WTC11 (cell line): ENCODE measurements at regions not wholly inside any gene's neighbourhood (a gene's known extent, or its start where the extent isn't known, plus 50 kb on each side); places are given as distances from the start of the nearest gene placed in this dataset.

Experiments used
- ATAC-seq: fragments of 200-7000 bp; cut with Tn5 transposase; 2 replicates; pipeline ENCODE4 v1.10.0; 2021; ENCODE audit warnings: mild to moderate bottlenecking, moderate library complexity
- CTCF ChIA-PET: fragments of 300-600 bp; sonication (Branson Sonifier 250); formaldehyde crosslinking; loops from one replicate; lab custom pipeline; 2021; ENCODE audit warnings: antibody characterized with exemption; lab: Charles Lee
- POLR2A ChIA-PET: fragments of 350-600 bp; sonication (Branson Sonifier 250); formaldehyde crosslinking; loops from one replicate; lab custom pipeline; 2021; ENCODE audit warnings: antibody characterized with exemption; lab: Charles Lee
- DNase-seq: peaks from one replicate; pipeline ENCODE4 v3.0.0; 2021; ENCODE audit warnings: low spot score
- H3K27ac Mint-ChIP-seq: 2 replicates; pipeline ENCODE4 v1.8.0; 2021; ENCODE audit warnings: mixed read lengths
- H3K27me3 Mint-ChIP-seq: 2 replicates; pipeline ENCODE4 v1.8.0; 2021; ENCODE audit warnings: low read depth, mild to moderate bottlenecking, moderate library complexity, mixed read lengths
- H3K36me3 Mint-ChIP-seq: 2 replicates; pipeline ENCODE4 v1.8.0; 2021; ENCODE audit warnings: mixed read lengths
- H3K4me1 Mint-ChIP-seq: 2 replicates; pipeline ENCODE4 v1.8.0; 2022; ENCODE audit warnings: mixed read lengths
- H3K4me3 Mint-ChIP-seq: 2 replicates; pipeline ENCODE4 v1.8.0; 2021; ENCODE audit warnings: mild to moderate bottlenecking, moderate library complexity, mixed read lengths
- H3K9me3 Mint-ChIP-seq: 2 replicates; pipeline ENCODE4 v1.8.0; 2021; ENCODE audit warnings: mixed read lengths
- CBFB ChIP-seq: sonication (generic); formaldehyde crosslinking; IDR thresholded peaks from 2 replicates; pipeline ENCODE4 v1.8.1; 2022; ENCODE audit warnings: mild to moderate bottlenecking, low read depth, missing genetic modification reagents
- FOXK1 ChIP-seq: sonication (generic); formaldehyde crosslinking; IDR thresholded peaks from 2 replicates; pipeline ENCODE4 v1.8.0; 2022; ENCODE audit warnings: mild to moderate bottlenecking, moderate library complexity, missing genetic modification reagents
- FOXP1 ChIP-seq: sonication (generic); formaldehyde crosslinking; IDR thresholded peaks from 2 replicates; pipeline ENCODE4 v1.8.0; 2022; ENCODE audit warnings: missing genetic modification reagents, mild to moderate bottlenecking, moderate library complexity, borderline replicate concordance
- GTF2I ChIP-seq: fragments of 250-450 bp; sonication (Bioruptor Pico); conservative IDR thresholded peaks from 2 replicates; pipeline ENCODE4 v1.4.0; 2021; ENCODE audit warnings: mild to moderate bottlenecking
- JUN ChIP-seq: sonication (generic); formaldehyde crosslinking; IDR thresholded peaks from 2 replicates; pipeline ENCODE4 v1.8.0; 2023; ENCODE audit warnings: mild to moderate bottlenecking, missing genetic modification reagents
- NR2C2 ChIP-seq: sonication (generic); formaldehyde crosslinking; IDR thresholded peaks from 2 replicates; pipeline ENCODE4 v1.8.0; 2022; ENCODE audit warnings: mild to moderate bottlenecking, missing genetic modification reagents
- TP53 ChIP-seq: sonication (generic); formaldehyde crosslinking; IDR thresholded peaks from 2 replicates; pipeline ENCODE4 v1.8.1; 2023; ENCODE audit warnings: mild to moderate bottlenecking, missing genetic modification reagents
- ZNF263 ChIP-seq: sonication (generic); formaldehyde crosslinking; IDR thresholded peaks from 2 replicates; pipeline ENCODE4 v1.8.1; 2022; ENCODE audit warnings: low read depth, mild to moderate bottlenecking, moderate library complexity, missing genetic modification reagents
- TF ChIP-seq, protein P1 (sequence below): sonication (generic); formaldehyde crosslinking; IDR thresholded peaks from 2 replicates; pipeline ENCODE4 v1.8.1; 2023; ENCODE audit warnings: mild to moderate bottlenecking, missing genetic modification reagents
- TF ChIP-seq, protein P2 (sequence below): sonication (generic); formaldehyde crosslinking; IDR thresholded peaks from 2 replicates; pipeline ENCODE4 v1.8.0; 2023; ENCODE audit warnings: missing genetic modification reagents
- TF ChIP-seq, protein P3 (sequence below): fragments of 250-450 bp; sonication (Bioruptor Pico); IDR thresholded peaks from 2 replicates; pipeline ENCODE4 v1.9.0; 2021; ENCODE audit warnings: mild to moderate bottlenecking, borderline replicate concordance
- TF ChIP-seq, protein P4 (sequence below): sonication (generic); formaldehyde crosslinking; IDR thresholded peaks from 2 replicates; pipeline ENCODE4 v1.8.1; 2023; ENCODE audit warnings: mild to moderate bottlenecking, missing genetic modification reagents, moderate library complexity
- TF ChIP-seq, protein P5 (sequence below): sonication (generic); formaldehyde crosslinking; IDR thresholded peaks from 2 replicates; pipeline ENCODE4 v1.8.1; 2022; ENCODE audit warnings: mild to moderate bottlenecking, missing genetic modification reagents, moderate library complexity, borderline replicate concordance
- TF ChIP-seq, protein P6 (sequence below): sonication (generic); formaldehyde crosslinking; IDR thresholded peaks from 2 replicates; pipeline ENCODE4 v1.8.1; 2022; ENCODE audit warnings: low read depth, mild to moderate bottlenecking, moderate library complexity, missing genetic modification reagents, borderline replicate concordance
- TF ChIP-seq, protein P7 (sequence below): sonication (generic); formaldehyde crosslinking; IDR thresholded peaks from 2 replicates; pipeline ENCODE4 v1.8.0; 2022; ENCODE audit warnings: mild to moderate bottlenecking, missing genetic modification reagents
- TF ChIP-seq, protein P8 (sequence below): sonication (generic); formaldehyde crosslinking; IDR thresholded peaks from 2 replicates; pipeline ENCODE4 v1.8.1; 2023; ENCODE audit warnings: mild to moderate bottlenecking, moderate library complexity, missing genetic modification reagents

DNA sequence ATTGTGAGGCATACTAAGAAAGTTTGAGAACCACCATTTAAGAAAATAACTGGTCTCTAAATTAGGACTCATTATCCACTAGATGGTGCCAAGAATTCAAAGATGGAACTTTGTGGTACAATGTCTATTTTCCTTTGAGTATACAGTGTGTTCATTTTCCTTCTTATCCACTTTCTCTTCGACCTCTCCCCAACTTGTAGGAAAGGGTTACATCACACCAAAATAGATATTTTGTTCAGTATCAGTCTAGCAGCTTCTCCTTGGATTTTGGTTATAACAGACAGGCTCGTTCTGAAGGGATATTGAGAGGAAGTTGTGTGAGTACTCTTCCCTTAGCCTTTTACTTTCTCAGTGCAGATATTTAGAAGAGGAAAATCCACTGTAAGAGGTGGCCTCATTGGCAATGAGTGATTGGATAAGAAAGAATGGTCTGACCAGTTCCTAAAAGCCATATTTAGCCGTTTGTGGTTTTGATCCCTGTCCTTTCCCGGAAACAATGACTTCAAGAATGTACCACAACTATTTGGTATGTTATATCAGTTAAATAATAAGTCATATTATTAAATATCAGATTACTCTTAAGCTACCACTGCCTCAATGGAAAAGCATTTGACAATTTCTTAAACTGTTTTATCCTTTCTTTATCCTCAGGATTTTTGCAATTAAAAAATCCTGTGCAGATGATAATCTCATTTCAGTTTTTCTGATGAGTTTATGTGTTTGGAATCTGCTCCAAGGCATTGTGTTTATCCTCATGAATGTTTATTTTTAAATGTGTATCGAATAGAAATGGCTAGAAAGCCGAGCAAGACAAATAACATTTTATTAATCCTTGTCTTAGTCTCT, 69.0 kb upstream of the GRAMD2B start:
- ChIA-PET POLR2A (no interaction called here), CTCF (interaction anchor here (0.7 to 4.1 kb wide), 5 partner anchors 69 to 186 kb away, joined by 3 to 24 read pairs (median 3); no protein-coding TSS in a partner anchor)
- no peaks in the 10 kb centered on the region for H3K9me3 Mint-ChIP-seq
- H3K4me1 Mint-ChIP-seq, result peaks cover 25% of the 10 kb centered on the region
- ATAC-seq (peak; percentile 16; the same call in 1 of the 2 replicates), DNase-seq (no peak)
- no peak overlapping the region for H3K4me3 Mint-ChIP-seq
- TF ChIP-seq NR2C2 (CRISPR knock-in tag) (no peak), GTF2I (CRISPR knock-in tag) (no peak), FOXP1 (CRISPR knock-in tag) (no peak), TP53 (no peak), JUN (CRISPR knock-in tag) (no peak), CBFB (CRISPR knock-in tag) (no peak), ZNF263 (no peak), FOXK1 (CRISPR knock-in tag) (no peak)
- TF ChIP-seq, protein P1, sequence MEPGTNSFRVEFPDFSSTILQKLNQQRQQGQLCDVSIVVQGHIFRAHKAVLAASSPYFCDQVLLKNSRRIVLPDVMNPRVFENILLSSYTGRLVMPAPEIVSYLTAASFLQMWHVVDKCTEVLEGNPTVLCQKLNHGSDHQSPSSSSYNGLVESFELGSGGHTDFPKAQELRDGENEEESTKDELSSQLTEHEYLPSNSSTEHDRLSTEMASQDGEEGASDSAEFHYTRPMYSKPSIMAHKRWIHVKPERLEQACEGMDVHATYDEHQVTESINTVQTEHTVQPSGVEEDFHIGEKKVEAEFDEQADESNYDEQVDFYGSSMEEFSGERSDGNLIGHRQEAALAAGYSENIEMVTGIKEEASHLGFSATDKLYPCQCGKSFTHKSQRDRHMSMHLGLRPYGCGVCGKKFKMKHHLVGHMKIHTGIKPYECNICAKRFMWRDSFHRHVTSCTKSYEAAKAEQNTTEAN, result no peak
- TF ChIP-seq, protein P2, sequence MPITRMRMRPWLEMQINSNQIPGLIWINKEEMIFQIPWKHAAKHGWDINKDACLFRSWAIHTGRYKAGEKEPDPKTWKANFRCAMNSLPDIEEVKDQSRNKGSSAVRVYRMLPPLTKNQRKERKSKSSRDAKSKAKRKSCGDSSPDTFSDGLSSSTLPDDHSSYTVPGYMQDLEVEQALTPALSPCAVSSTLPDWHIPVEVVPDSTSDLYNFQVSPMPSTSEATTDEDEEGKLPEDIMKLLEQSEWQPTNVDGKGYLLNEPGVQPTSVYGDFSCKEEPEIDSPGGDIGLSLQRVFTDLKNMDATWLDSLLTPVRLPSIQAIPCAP (CRISPR knock-in tag), result no peak
- TF ChIP-seq, protein P3, sequence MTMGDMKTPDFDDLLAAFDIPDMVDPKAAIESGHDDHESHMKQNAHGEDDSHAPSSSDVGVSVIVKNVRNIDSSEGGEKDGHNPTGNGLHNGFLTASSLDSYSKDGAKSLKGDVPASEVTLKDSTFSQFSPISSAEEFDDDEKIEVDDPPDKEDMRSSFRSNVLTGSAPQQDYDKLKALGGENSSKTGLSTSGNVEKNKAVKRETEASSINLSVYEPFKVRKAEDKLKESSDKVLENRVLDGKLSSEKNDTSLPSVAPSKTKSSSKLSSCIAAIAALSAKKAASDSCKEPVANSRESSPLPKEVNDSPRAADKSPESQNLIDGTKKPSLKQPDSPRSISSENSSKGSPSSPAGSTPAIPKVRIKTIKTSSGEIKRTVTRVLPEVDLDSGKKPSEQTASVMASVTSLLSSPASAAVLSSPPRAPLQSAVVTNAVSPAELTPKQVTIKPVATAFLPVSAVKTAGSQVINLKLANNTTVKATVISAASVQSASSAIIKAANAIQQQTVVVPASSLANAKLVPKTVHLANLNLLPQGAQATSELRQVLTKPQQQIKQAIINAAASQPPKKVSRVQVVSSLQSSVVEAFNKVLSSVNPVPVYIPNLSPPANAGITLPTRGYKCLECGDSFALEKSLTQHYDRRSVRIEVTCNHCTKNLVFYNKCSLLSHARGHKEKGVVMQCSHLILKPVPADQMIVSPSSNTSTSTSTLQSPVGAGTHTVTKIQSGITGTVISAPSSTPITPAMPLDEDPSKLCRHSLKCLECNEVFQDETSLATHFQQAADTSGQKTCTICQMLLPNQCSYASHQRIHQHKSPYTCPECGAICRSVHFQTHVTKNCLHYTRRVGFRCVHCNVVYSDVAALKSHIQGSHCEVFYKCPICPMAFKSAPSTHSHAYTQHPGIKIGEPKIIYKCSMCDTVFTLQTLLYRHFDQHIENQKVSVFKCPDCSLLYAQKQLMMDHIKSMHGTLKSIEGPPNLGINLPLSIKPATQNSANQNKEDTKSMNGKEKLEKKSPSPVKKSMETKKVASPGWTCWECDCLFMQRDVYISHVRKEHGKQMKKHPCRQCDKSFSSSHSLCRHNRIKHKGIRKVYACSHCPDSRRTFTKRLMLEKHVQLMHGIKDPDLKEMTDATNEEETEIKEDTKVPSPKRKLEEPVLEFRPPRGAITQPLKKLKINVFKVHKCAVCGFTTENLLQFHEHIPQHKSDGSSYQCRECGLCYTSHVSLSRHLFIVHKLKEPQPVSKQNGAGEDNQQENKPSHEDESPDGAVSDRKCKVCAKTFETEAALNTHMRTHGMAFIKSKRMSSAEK (CRISPR knock-in tag), result no peak
- TF ChIP-seq, protein P4, sequence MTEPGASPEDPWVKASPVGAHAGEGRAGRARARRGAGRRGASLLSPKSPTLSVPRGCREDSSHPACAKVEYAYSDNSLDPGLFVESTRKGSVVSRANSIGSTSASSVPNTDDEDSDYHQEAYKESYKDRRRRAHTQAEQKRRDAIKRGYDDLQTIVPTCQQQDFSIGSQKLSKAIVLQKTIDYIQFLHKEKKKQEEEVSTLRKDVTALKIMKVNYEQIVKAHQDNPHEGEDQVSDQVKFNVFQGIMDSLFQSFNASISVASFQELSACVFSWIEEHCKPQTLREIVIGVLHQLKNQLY (CRISPR knock-in tag), result no peak
- TF ChIP-seq, protein P5, sequence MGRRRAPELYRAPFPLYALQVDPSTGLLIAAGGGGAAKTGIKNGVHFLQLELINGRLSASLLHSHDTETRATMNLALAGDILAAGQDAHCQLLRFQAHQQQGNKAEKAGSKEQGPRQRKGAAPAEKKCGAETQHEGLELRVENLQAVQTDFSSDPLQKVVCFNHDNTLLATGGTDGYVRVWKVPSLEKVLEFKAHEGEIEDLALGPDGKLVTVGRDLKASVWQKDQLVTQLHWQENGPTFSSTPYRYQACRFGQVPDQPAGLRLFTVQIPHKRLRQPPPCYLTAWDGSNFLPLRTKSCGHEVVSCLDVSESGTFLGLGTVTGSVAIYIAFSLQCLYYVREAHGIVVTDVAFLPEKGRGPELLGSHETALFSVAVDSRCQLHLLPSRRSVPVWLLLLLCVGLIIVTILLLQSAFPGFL (CRISPR knock-in tag), result no peak
- TF ChIP-seq, protein P6, sequence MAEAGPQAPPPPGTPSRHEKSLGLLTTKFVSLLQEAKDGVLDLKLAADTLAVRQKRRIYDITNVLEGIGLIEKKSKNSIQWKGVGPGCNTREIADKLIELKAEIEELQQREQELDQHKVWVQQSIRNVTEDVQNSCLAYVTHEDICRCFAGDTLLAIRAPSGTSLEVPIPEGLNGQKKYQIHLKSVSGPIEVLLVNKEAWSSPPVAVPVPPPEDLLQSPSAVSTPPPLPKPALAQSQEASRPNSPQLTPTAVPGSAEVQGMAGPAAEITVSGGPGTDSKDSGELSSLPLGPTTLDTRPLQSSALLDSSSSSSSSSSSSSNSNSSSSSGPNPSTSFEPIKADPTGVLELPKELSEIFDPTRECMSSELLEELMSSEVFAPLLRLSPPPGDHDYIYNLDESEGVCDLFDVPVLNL, result no peak
- TF ChIP-seq, protein P7, sequence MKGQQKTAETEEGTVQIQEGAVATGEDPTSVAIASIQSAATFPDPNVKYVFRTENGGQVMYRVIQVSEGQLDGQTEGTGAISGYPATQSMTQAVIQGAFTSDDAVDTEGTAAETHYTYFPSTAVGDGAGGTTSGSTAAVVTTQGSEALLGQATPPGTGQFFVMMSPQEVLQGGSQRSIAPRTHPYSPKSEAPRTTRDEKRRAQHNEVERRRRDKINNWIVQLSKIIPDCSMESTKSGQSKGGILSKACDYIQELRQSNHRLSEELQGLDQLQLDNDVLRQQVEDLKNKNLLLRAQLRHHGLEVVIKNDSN, result no peak
- TF ChIP-seq, protein P8, sequence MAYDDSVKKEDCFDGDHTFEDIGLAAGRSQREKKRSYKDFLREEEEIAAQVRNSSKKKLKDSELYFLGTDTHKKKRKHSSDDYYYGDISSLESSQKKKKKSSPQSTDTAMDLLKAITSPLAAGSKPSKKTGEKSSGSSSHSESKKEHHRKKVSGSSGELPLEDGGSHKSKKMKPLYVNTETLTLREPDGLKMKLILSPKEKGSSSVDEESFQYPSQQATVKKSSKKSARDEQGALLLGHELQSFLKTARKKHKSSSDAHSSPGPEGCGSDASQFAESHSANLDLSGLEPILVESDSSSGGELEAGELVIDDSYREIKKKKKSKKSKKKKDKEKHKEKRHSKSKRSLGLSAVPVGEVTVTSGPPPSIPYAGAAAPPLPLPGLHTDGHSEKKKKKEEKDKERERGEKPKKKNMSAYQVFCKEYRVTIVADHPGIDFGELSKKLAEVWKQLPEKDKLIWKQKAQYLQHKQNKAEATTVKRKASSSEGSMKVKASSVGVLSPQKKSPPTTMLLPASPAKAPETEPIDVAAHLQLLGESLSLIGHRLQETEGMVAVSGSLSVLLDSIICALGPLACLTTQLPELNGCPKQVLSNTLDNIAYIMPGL (CRISPR knock-in tag), result no peak
- H3K36me3 Mint-ChIP-seq, result no peaks in the 10 kb centered on the region
- peak overlapping the region; percentile 60; the same call in 1 of the 2 replicates for H3K27ac Mint-ChIP-seq
- H3K27me3 Mint-ChIP-seq, result no peaks in the 10 kb centered on the region
